ENCODE measurements at regions not wholly inside any gene's neighbourhood (a gene's known extent, or its start where the extent isn't known, plus 50 kb on each side); places are given as distances from the start of the nearest gene placed in this dataset.

DNA sequence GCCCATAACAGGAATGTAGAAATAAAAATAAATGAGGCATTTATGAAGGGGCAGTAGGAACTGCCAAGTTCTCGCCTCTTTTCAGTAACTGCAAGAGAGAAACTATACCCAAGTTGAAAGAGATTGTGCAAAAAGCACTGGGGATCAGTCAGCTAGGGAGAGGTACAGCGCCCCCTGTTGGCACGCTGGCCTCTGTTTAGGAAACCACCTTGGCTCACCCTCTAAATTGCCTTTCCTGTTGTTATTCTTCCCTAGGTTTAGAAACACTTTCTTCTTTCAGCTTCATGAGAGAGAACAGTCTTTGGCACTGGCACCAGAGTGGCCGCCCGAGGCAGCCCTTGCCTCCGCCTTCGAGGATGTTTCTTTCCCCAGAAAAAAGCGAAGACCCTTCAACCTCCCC, 348.5 kb downstream of the MID1IP1 start:
- WGBS, 2 donors, result 7 to 27% methylated on average over 7 to 8 of the region's 8 CpGs
- intact Hi-C loops (cut with DNase I), result loop anchor here (10.0 kb wide), 1 partner anchor 385 kb away; no protein-coding TSS in a partner anchor

GRCh38 chrX:39150220-39150619, 349.0 kb downstream of the MID1IP1 start:
- intact Hi-C loops (cut with DNase I), result loop anchor here (10.0 kb wide), 1 partner anchor 385 kb away; no protein-coding TSS in a partner anchor
- TF ChIP-seq, protein P1, sequence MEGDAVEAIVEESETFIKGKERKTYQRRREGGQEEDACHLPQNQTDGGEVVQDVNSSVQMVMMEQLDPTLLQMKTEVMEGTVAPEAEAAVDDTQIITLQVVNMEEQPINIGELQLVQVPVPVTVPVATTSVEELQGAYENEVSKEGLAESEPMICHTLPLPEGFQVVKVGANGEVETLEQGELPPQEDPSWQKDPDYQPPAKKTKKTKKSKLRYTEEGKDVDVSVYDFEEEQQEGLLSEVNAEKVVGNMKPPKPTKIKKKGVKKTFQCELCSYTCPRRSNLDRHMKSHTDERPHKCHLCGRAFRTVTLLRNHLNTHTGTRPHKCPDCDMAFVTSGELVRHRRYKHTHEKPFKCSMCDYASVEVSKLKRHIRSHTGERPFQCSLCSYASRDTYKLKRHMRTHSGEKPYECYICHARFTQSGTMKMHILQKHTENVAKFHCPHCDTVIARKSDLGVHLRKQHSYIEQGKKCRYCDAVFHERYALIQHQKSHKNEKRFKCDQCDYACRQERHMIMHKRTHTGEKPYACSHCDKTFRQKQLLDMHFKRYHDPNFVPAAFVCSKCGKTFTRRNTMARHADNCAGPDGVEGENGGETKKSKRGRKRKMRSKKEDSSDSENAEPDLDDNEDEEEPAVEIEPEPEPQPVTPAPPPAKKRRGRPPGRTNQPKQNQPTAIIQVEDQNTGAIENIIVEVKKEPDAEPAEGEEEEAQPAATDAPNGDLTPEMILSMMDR (IDR thresholded peaks at IDR 0.05), result no peak
- TF ChIP-seq POLR2A (IDR thresholded peaks at IDR 0.05), result no peak
- no peaks in the 10 kb centered on the region for H3K9me3 ChIP-seq
- no peak overlapping the region for H3K27ac ChIP-seq
- no peaks in the 10 kb centered on the region for H3K4me1 ChIP-seq
- DNase-seq, result no peak
- H3K4me3 ChIP-seq, result no peak overlapping the region
- WGBS, 2 donors, result 65 to 79% methylated on average over 4 to 5 of the region's 5 CpGs
- no peaks in the 10 kb centered on the region for H3K27me3 ChIP-seq
- H3K36me3 ChIP-seq, result no peaks in the 10 kb centered on the region

More for the DNA sequence above, 348.5 kb downstream of the MID1IP1 start:
- Histone ChIP-seq H3K27me3 (no peaks in the 10 kb centered on the region), H3K4me3 (no peak overlapping the region), H3K9me3 (no peaks in the 10 kb centered on the region), H3K4me1 (no peaks in the 10 kb centered on the region), H3K36me3 (no peaks in the 10 kb centered on the region), H3K27ac (no peak overlapping the region)
- DNase-seq, result no peak
- no peak for TF ChIP-seq POLR2A (IDR thresholded peaks at IDR 0.05)
- TF ChIP-seq, protein P1 (IDR thresholded peaks at IDR 0.05), result peak; percentile 35 to 70 (median 63)

GRCh38 chrX:39150621-39151020, 349.4 kb downstream of the MID1IP1 start:
- Histone ChIP-seq H3K36me3 (no peaks in the 10 kb centered on the region), H3K27me3 (no peaks in the 10 kb centered on the region), H3K9me3 (no peaks in the 10 kb centered on the region), H3K27ac (no peak overlapping the region), H3K4me1 (no peaks in the 10 kb centered on the region), H3K4me3 (no peak overlapping the region)
- intact Hi-C loops (cut with DNase I), result loop anchor here (10.0 kb wide), 1 partner anchor 386 kb away; no protein-coding TSS in a partner anchor
- TF ChIP-seq POLR2A (IDR thresholded peaks at IDR 0.05), result no peak
- TF ChIP-seq, protein P1 (IDR thresholded peaks at IDR 0.05), result no peak
- no peak for DNase-seq
- 60 to 76% methylated on average over 1 to 5 of the region's 5 CpGs for WGBS, 2 donors

DNA sequence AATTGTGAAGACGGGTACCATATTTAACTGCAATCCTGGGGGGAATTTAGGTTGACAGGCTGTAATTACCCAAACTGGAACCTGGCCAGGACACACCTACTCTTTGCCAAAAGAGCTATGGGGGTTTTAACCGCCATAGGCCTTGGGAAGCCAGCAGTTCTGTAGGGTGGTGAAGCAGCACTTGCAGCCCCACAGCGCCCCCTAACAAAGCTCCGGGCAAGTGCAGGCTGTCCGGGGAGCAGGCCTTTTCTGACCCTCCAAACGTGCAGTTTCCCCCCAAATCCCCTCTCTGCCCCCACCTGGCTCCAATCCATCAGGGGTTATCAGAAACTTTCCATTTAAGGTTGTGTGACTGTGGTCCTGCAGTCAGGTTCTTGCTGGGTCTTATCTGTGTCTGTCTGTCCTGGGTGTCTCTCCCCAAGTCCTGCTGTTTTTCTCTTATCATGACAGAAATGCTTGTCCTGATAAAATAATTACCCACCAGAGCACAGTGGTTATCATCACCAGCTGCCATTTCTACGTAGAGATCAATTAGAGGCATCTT, 350.9 kb downstream of the MID1IP1 start:
- no peaks in the 10 kb centered on the region for H3K4me1 ChIP-seq
- WGBS, 2 donors, result 22% methylated on average over 6 of the region's 7 CpGs; no CpG with 5 or more reads in 1 of the 2 donors
- H3K4me3 ChIP-seq, result no peak overlapping the region
- H3K36me3 ChIP-seq, result no peaks in the 10 kb centered on the region
- H3K9me3 ChIP-seq, result no peaks in the 10 kb centered on the region
- no peak for DNase-seq
- no peaks in the 10 kb centered on the region for H3K27me3 ChIP-seq
- TF ChIP-seq, protein P1 (IDR thresholded peaks at IDR 0.05), result peak in 4 of 6 experiments; percentile 4 to 47 (median 31)
- TF ChIP-seq POLR2A (IDR thresholded peaks at IDR 0.05), result no peak
- no peak overlapping the region for H3K27ac ChIP-seq
- intact Hi-C loops (cut with DNase I), result loop anchor here (10.0 kb wide), 1 partner anchor 387 kb away; no protein-coding TSS in a partner anchor

DNA sequence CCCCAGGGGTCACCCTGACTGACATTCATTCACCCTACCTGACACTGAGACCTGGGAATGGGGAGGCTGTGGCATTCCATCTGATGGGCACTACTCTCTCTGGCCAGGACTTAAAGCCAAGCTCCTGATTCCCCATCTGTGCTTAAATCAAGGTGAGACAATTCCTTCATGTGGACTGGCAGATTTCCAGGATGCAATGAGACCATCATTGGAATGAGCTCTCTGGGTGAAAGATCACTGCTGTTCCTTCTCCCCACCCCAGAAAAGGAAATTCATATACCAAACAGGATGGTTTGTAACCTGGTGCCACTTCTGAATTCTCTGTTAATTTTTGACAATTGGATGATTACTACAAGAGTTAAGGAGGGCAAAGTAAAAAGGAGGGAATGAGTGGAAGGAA, 354.8 kb downstream of the MID1IP1 start:
- TF ChIP-seq POLR2A (IDR thresholded peaks at IDR 0.05), result no peak
- TF ChIP-seq, protein P1 (IDR thresholded peaks at IDR 0.05), result no peak
- H3K27me3 ChIP-seq, result no peaks in the 10 kb centered on the region
- H3K4me3 ChIP-seq, result no peak overlapping the region
- no peak for DNase-seq
- H3K27ac ChIP-seq, result no peak overlapping the region
- intact Hi-C loops (cut with DNase I), result loop anchor here (10.0 kb wide), 1 partner anchor 391 kb away; no protein-coding TSS in a partner anchor
- no peaks in the 10 kb centered on the region for H3K9me3 ChIP-seq
- H3K36me3 ChIP-seq, result no peaks in the 10 kb centered on the region
- H3K4me1 ChIP-seq, result peaks cover 0 to under 1% (median 0%) of the 10 kb centered on the region in 3 donors
